OCI-LY3 (cell line): ENCODE measurements at regions not wholly inside any gene's neighbourhood (a gene's known extent, or its start where the extent isn't known, plus 50 kb on each side); places are given as distances from the start of the nearest gene placed in this dataset.

ENCODE experiments used
- CTCF ChIP-seq: fragments of 200-600, 300-600 bp; sonication (generic); IDR thresholded peaks from 2 replicates; pipeline ENCODE4 v1.5.1; 2014; ENCODE audit warnings: antibody characterized with exemption, low read length, low read depth
- EZH2phosphoT487 ChIP-seq: fragments of 200-600 bp; shearing (Covaris generic); IDR thresholded peaks from 2 replicates; pipeline ENCODE4 v1.6.1; 2018; ENCODE audit warnings: antibody characterized with exemption, mixed run types, low read depth

GRCh38 chr12:4159851-4160250, 113.7 kb upstream of the CCND2 start:
- TF ChIP-seq CTCF, result no peak
- no peak for TF ChIP-seq EZH2phosphoT487
